Liver (tissue), 8 donors: ENCODE measurements at regions not wholly inside any gene's neighbourhood (a gene's known extent, or its start where the extent isn't known, plus 50 kb on each side); places are given as distances from the start of the nearest gene placed in this dataset.

ENCODE experiments used
- DNase-seq: peaks from one replicate; pipeline ENCODE4 v3.0.0-alpha.2; 2017; ENCODE audit warnings: low spot score
- H3K27ac ChIP-seq, 2 donors: one replicate each; pipeline ENCODE4 v1.7.0; 2013; ENCODE audit warnings: inconsistent platforms in 2 of 2, low read length in 2 of 2, control low read depth in 1 of 2, low read depth in 1 of 2, mild to moderate bottlenecking in 1 of 2
- H3K27me3 ChIP-seq, 4 donors: one replicate each; pipeline versions ENCODE4 v1.6.1 to v1.7.0; 2013; ENCODE audit warnings: low read length in 3 of 4, inconsistent platforms in 1 of 4, mild to moderate bottlenecking in 1 of 4, moderate library complexity in 1 of 4; ENCODE audit not compliant: control insufficient read depth in 4 of 4, insufficient read depth in 4 of 4
- H3K36me3 ChIP-seq, 4 donors: one replicate each; pipeline versions ENCODE4 v1.6.1 to v1.7.0; 2013; ENCODE audit warnings: low read length in 3 of 4, mild to moderate bottlenecking in 3 of 4, low read depth in 1 of 4, moderate library complexity in 1 of 4; ENCODE audit not compliant: control insufficient read depth in 4 of 4, insufficient read depth in 3 of 4
- H3K4me1 ChIP-seq, 4 donors: one replicate each; pipeline versions ENCODE4 v1.6.1 to v1.7.0; 2013; ENCODE audit warnings: low read length in 3 of 4, mild to moderate bottlenecking in 3 of 4, moderate library complexity in 1 of 4; ENCODE audit not compliant: control insufficient read depth in 4 of 4, insufficient read depth in 4 of 4
- H3K4me3 ChIP-seq, 3 donors: one replicate each; pipeline versions ENCODE4 v1.6.1 to v1.7.0; 2013; ENCODE audit warnings: low read length in 3 of 3, control low read depth in 1 of 3, low read depth in 1 of 3, mild to moderate bottlenecking in 1 of 3
- H3K9ac ChIP-seq, 2 donors: one replicate each; pipeline ENCODE4 v1.7.0; 2013; ENCODE audit warnings: low read length in 2 of 2, mild to moderate bottlenecking in 2 of 2, moderate library complexity in 2 of 2, control low read depth in 1 of 2, low read depth in 1 of 2
- H3K9me3 ChIP-seq, 4 donors: one replicate each; pipeline versions ENCODE4 v1.6.1 to v1.7.0; 2013; ENCODE audit warnings: low read length in 3 of 4; ENCODE audit not compliant: control insufficient read depth in 4 of 4
- CTCF ChIP-seq: fragments of 150-350 bp; IDR thresholded peaks from 2 replicates; pipeline ENCODE4 v1.5.1; 2017; ENCODE audit warnings: improper control_type of control experiment, low read depth, low read length; ENCODE audit not compliant: missing input control
- GABPA ChIP-seq, 2 donors: IDR thresholded peaks in 1 of 2; conservative IDR thresholded peaks in 1 of 2; 2 replicates each; pipeline ENCODE4 v1.6.1; 2016; ENCODE audit warnings: antibody characterized with exemption in 2 of 2, mild to moderate bottlenecking in 1 of 2, moderate library complexity in 1 of 2
- JUND ChIP-seq, 2 donors: IDR thresholded peaks; 2 replicates each; pipeline ENCODE4 v1.6.1; 2016; ENCODE audit warnings: antibody characterized with exemption in 2 of 2
- RXRA ChIP-seq, 2 donors: IDR thresholded peaks; 2 replicates each; pipeline ENCODE4 v1.6.1; 2017 to 2018; ENCODE audit warnings: antibody characterized with exemption in 2 of 2, mild to moderate bottlenecking in 1 of 2
- SP1 ChIP-seq: IDR thresholded peaks from 2 replicates; pipeline ENCODE4 v1.6.1; 2018; ENCODE audit warnings: antibody characterized with exemption, mild to moderate bottlenecking
- YY1 ChIP-seq: IDR thresholded peaks from 2 replicates; pipeline ENCODE4 v1.6.1; 2016; ENCODE audit warnings: antibody characterized with exemption, mild to moderate bottlenecking
- WGBS: extraction: QIAGEN DNeasy Blood & Tissue Kit; methylation state at CpG from one replicate; pipeline ENCODE4 v1.1.7; 2013; 5-methylcytosine and 5-hydroxymethylcytosine counted together
- TF ChIP-seq, protein P1 (sequence below): IDR thresholded peaks from 2 replicates; pipeline ENCODE4 v1.6.1; 2016; ENCODE audit warnings: antibody characterized with exemption
- TF ChIP-seq, protein P2 (sequence below): IDR thresholded peaks from 2 replicates; pipeline ENCODE4 v1.6.1; 2016; ENCODE audit warnings: antibody characterized with exemption, mild to moderate bottlenecking
- TF ChIP-seq, protein P3 (sequence below): IDR thresholded peaks from 2 replicates; pipeline ENCODE4 v1.6.1; 2016; ENCODE audit warnings: antibody characterized with exemption
- donor health status: healthy.
- donor health status: healthy.
- donor health status: healthy.
- donor health status: healthy.
- donor health status: healthy.

DNA sequence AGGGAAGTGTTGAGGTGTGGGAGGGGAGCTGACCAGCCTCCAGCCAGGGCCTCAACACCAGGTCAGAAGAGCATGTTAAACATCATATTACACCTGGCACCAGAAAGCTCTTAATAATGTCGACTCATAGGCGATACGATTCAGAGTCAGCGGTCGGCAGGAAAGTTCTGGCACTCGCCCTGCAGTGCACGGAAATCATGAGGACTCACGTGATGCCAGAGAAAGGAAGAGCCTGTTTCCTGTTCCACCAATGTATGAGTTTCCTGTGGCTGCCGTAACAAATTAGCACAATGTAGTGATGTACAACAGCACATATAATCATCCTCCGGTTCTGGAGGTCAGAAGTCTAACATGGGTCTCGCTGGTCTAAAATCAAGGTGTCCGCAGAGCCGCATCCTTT lies 198.8 kb downstream of the BARX2 start:
- no peaks in the 10 kb centered on the region for H3K36me3 ChIP-seq
- no peaks in the 10 kb centered on the region for H3K4me1 ChIP-seq
- no peak overlapping the region for H3K4me3 ChIP-seq
- 84% methylated on average over 13 of the region's 13 CpGs for WGBS
- no peak for DNase-seq
- no peaks in the 10 kb centered on the region for H3K27me3 ChIP-seq
- H3K9ac ChIP-seq = no peak overlapping the region
- no peak overlapping the region for H3K27ac ChIP-seq
- TF ChIP-seq RXRA (IDR thresholded peaks at IDR 0.05) = no peak
- TF ChIP-seq, protein P1, sequence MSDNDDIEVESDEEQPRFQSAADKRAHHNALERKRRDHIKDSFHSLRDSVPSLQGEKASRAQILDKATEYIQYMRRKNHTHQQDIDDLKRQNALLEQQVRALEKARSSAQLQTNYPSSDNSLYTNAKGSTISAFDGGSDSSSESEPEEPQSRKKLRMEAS = no peak
- TF ChIP-seq SP1 = no peak
- TF ChIP-seq GABPA (IDR thresholded peaks at IDR 0.05 in 1 of 2, conservative IDR thresholded peaks at IDR 0.05 in 1 of 2) = no peak
- TF ChIP-seq, protein P2, sequence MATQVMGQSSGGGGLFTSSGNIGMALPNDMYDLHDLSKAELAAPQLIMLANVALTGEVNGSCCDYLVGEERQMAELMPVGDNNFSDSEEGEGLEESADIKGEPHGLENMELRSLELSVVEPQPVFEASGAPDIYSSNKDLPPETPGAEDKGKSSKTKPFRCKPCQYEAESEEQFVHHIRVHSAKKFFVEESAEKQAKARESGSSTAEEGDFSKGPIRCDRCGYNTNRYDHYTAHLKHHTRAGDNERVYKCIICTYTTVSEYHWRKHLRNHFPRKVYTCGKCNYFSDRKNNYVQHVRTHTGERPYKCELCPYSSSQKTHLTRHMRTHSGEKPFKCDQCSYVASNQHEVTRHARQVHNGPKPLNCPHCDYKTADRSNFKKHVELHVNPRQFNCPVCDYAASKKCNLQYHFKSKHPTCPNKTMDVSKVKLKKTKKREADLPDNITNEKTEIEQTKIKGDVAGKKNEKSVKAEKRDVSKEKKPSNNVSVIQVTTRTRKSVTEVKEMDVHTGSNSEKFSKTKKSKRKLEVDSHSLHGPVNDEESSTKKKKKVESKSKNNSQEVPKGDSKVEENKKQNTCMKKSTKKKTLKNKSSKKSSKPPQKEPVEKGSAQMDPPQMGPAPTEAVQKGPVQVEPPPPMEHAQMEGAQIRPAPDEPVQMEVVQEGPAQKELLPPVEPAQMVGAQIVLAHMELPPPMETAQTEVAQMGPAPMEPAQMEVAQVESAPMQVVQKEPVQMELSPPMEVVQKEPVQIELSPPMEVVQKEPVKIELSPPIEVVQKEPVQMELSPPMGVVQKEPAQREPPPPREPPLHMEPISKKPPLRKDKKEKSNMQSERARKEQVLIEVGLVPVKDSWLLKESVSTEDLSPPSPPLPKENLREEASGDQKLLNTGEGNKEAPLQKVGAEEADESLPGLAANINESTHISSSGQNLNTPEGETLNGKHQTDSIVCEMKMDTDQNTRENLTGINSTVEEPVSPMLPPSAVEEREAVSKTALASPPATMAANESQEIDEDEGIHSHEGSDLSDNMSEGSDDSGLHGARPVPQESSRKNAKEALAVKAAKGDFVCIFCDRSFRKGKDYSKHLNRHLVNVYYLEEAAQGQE = no peak
- peaks cover 0 to 5% (median under 1%) of the 10 kb centered on the region in 4 donors for H3K9me3 ChIP-seq

GRCh38 chr11:129576652-129577051 lies 201.0 kb downstream of the BARX2 start:
- Histone ChIP-seq H3K4me1 (no peaks in the 10 kb centered on the region), H3K9me3 (peaks cover 0 to 4% (median under 1%) of the 10 kb centered on the region in 4 donors), H3K27me3 (no peaks in the 10 kb centered on the region), H3K4me3 (no peak overlapping the region), H3K27ac (no peak overlapping the region), H3K9ac (no peak overlapping the region), H3K36me3 (no peaks in the 10 kb centered on the region)
- TF ChIP-seq SP1 = no peak
- TF ChIP-seq CTCF = no peak
- TF ChIP-seq, protein P2 = no peak
- no peak for TF ChIP-seq YY1
- no peak for TF ChIP-seq JUND (IDR thresholded peaks at IDR 0.05)
- TF ChIP-seq, protein P3, sequence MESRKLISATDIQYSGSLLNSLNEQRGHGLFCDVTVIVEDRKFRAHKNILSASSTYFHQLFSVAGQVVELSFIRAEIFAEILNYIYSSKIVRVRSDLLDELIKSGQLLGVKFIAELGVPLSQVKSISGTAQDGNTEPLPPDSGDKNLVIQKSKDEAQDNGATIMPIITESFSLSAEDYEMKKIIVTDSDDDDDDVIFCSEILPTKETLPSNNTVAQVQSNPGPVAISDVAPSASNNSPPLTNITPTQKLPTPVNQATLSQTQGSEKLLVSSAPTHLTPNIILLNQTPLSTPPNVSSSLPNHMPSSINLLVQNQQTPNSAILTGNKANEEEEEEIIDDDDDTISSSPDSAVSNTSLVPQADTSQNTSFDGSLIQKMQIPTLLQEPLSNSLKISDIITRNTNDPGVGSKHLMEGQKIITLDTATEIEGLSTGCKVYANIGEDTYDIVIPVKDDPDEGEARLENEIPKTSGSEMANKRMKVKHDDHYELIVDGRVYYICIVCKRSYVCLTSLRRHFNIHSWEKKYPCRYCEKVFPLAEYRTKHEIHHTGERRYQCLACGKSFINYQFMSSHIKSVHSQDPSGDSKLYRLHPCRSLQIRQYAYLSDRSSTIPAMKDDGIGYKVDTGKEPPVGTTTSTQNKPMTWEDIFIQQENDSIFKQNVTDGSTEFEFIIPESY = no peak
- DNase-seq = no peak
- WGBS = 55% methylated on average over 2 of the region's 2 CpGs
